ENCODE measurements at regions not wholly inside any gene's neighbourhood (a gene's known extent, or its start where the extent isn't known, plus 50 kb on each side); places are given as distances from the start of the nearest gene placed in this dataset.

DNA sequence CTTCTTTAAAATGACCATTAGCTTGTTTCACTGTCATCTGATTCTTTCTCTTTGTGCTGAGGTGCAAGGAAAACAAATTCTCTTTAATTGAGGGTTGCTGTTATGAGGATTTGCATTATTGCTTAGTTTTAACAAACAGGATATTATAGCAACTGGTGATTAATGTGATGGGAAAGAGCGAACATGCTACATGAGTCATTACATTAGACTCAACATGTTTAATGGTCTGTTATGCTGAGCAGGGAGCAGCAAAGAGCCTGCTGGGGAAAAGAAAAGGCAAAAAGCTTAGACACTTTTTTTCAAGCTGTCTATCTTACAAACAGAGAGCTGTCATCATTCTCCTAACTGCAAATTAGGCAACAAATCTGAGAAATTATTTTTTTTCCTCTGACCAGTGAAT, 230.5 kb upstream of the LCORL start:
- H3K4me3 ChIP-seq = no peak overlapping the region
- H3K27ac ChIP-seq = no peak overlapping the region
- H3K27me3 ChIP-seq = no peaks in the 10 kb centered on the region
- H3K9ac ChIP-seq (ENCODE audit: low read depth in 2 of 2, low read length in 2 of 2) = no peak overlapping the region
- no peak for DNase-seq
- TF ChIP-seq, protein P1, sequence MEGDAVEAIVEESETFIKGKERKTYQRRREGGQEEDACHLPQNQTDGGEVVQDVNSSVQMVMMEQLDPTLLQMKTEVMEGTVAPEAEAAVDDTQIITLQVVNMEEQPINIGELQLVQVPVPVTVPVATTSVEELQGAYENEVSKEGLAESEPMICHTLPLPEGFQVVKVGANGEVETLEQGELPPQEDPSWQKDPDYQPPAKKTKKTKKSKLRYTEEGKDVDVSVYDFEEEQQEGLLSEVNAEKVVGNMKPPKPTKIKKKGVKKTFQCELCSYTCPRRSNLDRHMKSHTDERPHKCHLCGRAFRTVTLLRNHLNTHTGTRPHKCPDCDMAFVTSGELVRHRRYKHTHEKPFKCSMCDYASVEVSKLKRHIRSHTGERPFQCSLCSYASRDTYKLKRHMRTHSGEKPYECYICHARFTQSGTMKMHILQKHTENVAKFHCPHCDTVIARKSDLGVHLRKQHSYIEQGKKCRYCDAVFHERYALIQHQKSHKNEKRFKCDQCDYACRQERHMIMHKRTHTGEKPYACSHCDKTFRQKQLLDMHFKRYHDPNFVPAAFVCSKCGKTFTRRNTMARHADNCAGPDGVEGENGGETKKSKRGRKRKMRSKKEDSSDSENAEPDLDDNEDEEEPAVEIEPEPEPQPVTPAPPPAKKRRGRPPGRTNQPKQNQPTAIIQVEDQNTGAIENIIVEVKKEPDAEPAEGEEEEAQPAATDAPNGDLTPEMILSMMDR (IDR thresholded peaks at IDR 0.05) = no peak
- no peaks in the 10 kb centered on the region for H3K36me3 ChIP-seq
- H3K9me3 ChIP-seq = no peaks in the 10 kb centered on the region
- H3K4me1 ChIP-seq = no peaks in the 10 kb centered on the region
- intact Hi-C loops (cut with DNase I) = no loop called here

DNA sequence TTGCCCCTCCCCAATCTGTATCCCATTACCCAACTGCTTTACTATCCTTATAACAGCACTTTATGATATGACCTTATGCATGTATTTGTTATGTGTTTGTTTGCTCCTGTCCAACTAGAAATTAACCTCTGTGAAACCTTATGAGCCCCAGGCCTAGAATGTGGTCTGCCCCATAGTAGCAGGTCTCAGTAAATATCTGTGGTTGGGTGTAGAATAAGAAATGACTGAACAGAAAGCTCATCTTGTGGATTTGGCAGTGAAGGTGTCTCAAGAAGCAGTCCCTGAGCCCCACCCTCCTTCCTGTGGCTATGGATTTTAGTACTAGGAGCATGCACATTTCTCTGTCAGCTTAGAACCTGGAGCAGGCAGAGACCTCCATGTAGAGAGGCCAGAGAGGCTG, 229.0 kb upstream of the LCORL start:
- Histone ChIP-seq H3K4me3 (no peak overlapping the region), H3K27me3 (no peaks in the 10 kb centered on the region), H3K9ac (ENCODE audit: low read depth in 2 of 2, low read length in 2 of 2) (no peak overlapping the region), H3K4me1 (no peaks in the 10 kb centered on the region), H3K36me3 (no peaks in the 10 kb centered on the region), H3K9me3 (no peaks in the 10 kb centered on the region), H3K27ac (no peak overlapping the region)
- intact Hi-C loops (cut with DNase I) = no loop called here
- DNase-seq = no peak
- TF ChIP-seq, protein P1 (IDR thresholded peaks at IDR 0.05) = no peak

DNA sequence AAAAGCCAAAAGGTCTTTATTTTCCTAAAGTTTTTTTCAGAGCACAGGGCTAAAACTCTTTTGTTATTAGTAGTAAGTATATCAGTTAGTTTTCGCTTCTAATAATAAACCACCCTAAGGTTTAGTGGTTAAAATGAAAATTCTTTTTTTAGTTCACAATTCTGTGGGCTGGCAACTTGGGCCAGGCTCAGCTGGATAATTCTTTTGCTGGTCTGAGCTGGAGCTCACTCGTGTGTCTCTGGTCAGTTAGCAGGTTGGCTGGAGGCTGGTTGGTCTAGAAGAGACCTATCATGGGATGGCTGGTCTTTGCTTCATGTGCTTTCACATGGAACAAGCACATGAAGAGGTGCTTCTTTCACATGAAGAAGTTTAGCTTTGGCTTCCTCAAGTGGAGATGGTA, 227.1 kb upstream of the LCORL start:
- no peak for DNase-seq
- intact Hi-C loops (cut with DNase I) = no loop called here
- Histone ChIP-seq H3K36me3 (no peaks in the 10 kb centered on the region), H3K4me1 (no peaks in the 10 kb centered on the region), H3K27ac (no peak overlapping the region), H3K9me3 (no peaks in the 10 kb centered on the region), H3K9ac (ENCODE audit: low read depth in 2 of 2, low read length in 2 of 2) (no peak overlapping the region), H3K27me3 (no peaks in the 10 kb centered on the region), H3K4me3 (no peak overlapping the region)
- TF ChIP-seq, protein P1 (IDR thresholded peaks at IDR 0.05) = no peak

DNA sequence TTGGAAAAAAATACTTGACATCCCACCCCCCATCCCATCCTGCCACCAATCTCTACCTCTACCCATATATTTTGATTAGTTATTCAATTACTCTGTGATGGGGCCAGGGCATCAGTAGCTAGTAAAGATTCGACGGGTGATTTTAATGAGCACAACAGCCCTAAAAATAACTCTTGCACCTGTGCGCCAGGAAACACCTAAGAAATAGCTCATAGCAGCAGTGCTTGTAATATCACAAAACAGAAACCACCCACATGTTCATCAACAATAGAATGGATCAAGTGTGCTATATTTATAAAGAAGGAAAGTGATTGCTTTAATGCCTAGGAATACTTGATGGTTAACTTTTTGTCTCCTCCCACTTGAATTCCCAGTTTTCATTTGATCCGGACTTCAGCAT, 225.6 kb upstream of the LCORL start:
- intact Hi-C loops (cut with DNase I) = no loop called here
- Histone ChIP-seq H3K27me3 (no peaks in the 10 kb centered on the region), H3K27ac (no peak overlapping the region), H3K9ac (ENCODE audit: low read depth in 2 of 2, low read length in 2 of 2) (no peak overlapping the region), H3K4me1 (no peaks in the 10 kb centered on the region), H3K9me3 (no peaks in the 10 kb centered on the region), H3K36me3 (no peaks in the 10 kb centered on the region), H3K4me3 (no peak overlapping the region)
- no peak for DNase-seq
- TF ChIP-seq, protein P1 (IDR thresholded peaks at IDR 0.05) = no peak

DNA sequence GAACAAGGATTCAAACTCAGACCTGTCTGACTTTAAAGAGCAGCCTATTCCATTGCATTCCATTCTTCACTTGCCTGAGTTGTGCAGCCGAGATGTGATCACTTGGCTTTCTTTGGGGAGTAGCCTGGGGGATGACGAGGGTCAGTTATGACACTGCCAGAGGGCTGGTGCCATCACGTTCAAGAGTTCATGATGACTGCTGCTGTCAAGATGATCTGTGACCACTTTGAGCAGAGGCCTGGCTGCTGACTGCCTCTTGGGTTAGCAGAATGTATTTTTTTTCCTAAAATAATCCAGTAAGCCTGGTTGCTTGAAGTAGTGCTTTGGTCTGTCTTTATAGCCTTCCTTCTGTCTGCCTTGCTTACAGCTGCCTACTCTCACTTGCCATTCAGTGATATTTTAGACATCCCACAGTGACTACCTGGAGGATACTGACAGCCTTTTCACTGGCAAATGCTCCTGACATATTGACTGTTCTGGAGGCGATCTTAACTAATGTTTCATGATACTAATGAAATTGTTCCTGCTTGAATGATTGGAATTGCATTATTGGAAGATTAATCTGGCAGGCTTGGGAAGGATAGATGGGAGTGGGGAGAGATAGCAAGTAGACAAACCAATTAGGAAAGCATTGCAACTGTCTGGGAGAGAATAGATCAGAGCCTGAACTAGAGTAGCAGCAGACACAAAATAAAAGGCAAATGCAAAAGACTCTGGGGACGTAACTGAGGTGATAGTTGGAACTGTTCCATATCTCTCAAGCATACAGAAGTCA, 221.6 kb upstream of the LCORL start:
- H3K9ac ChIP-seq (ENCODE audit: low read depth in 2 of 2, low read length in 2 of 2) = no peak overlapping the region
- H3K36me3 ChIP-seq = no peaks in the 10 kb centered on the region
- no peaks in the 10 kb centered on the region for H3K9me3 ChIP-seq
- DNase-seq = no peak
- TF ChIP-seq, protein P1 (IDR thresholded peaks at IDR 0.05) = no peak
- H3K27me3 ChIP-seq = no peaks in the 10 kb centered on the region
- H3K27ac ChIP-seq = no peak overlapping the region
- H3K4me1 ChIP-seq = no peaks in the 10 kb centered on the region
- H3K4me3 ChIP-seq = no peak overlapping the region
- intact Hi-C loops (cut with DNase I) = no loop called here

Data from colonic mucosa (tissue), 4 donors.